ENCODE measurements at regions not wholly inside any gene's neighbourhood (a gene's known extent, or its start where the extent isn't known, plus 50 kb on each side); places are given as distances from the start of the nearest gene placed in this dataset.

DNA sequence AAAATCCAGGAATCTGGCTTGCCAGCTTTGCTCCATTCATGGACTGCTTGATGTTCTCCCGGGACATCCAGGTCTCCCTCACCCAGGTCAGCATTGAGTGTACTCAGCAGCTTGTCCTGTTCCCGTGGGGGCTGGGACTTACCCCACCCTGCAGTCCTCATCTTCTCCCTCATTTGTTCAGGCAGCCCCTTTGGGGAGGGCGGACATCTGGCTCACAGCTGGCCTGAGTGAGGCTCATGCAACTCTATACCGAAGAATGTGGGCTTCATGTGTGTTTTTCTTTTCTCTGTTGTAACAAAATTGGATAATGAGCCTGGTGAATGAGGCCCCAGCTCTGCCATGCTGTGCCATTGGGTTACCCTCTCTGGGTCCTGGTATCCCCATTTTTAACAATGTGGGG is 227.7 kb upstream of the TENM4 start:
- TF ChIP-seq, protein P1, sequence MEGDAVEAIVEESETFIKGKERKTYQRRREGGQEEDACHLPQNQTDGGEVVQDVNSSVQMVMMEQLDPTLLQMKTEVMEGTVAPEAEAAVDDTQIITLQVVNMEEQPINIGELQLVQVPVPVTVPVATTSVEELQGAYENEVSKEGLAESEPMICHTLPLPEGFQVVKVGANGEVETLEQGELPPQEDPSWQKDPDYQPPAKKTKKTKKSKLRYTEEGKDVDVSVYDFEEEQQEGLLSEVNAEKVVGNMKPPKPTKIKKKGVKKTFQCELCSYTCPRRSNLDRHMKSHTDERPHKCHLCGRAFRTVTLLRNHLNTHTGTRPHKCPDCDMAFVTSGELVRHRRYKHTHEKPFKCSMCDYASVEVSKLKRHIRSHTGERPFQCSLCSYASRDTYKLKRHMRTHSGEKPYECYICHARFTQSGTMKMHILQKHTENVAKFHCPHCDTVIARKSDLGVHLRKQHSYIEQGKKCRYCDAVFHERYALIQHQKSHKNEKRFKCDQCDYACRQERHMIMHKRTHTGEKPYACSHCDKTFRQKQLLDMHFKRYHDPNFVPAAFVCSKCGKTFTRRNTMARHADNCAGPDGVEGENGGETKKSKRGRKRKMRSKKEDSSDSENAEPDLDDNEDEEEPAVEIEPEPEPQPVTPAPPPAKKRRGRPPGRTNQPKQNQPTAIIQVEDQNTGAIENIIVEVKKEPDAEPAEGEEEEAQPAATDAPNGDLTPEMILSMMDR (IDR thresholded peaks at IDR 0.05) = no peak
- TF ChIP-seq POLR2A (IDR thresholded peaks at IDR 0.05) = no peak
